ENCODE measurements at regions not wholly inside any gene's neighbourhood (a gene's known extent, or its start where the extent isn't known, plus 50 kb on each side); places are given as distances from the start of the nearest gene placed in this dataset.

DNA sequence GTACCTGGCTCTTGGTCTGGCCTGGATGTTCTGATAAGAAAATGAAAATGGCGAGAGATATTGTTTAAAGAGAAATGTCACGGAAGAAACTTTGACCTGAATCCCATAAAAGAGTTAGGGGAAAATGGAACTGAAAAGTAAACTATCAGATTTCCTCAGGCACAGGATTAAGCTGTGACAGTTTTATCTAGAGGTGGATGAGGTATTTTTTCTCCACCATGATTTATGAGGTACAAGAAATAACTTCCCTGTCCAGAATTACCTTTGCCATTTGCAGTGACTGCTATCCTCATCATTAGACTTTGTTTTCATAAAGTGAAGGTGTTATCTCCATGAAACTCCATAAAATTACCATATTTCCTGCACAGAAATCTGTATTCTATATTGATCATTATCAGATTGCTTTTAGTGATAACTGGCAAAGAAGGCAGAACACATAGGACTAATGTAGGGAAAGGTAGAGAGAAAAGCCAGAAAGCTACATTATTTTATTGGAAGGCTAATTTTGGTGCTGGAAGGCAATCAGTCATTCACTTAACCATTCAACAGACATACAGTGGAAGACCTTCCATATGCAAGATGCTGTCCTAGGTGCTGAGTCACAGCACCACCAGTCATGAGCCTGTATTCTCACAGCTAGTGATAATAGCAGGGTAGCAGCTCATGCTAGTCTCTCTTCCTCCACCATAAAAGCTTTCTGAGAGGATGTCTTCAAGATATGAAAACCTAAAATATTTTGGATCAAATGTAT, 427.3 kb upstream of the CITED2 start:
- no peak overlapping the region for H3K27ac Mint-ChIP-seq
- H3K36me3 Mint-ChIP-seq = no peaks in the 10 kb centered on the region
- H3K4me3 Mint-ChIP-seq = no peak overlapping the region
- no peaks in the 10 kb centered on the region for H3K9me3 Mint-ChIP-seq (ENCODE audit: low read depth)
- H3K4me1 Mint-ChIP-seq (ENCODE audit: low read depth) = no peaks in the 10 kb centered on the region
- H3K27me3 Mint-ChIP-seq = peaks cover 5% of the 10 kb centered on the region

DNA sequence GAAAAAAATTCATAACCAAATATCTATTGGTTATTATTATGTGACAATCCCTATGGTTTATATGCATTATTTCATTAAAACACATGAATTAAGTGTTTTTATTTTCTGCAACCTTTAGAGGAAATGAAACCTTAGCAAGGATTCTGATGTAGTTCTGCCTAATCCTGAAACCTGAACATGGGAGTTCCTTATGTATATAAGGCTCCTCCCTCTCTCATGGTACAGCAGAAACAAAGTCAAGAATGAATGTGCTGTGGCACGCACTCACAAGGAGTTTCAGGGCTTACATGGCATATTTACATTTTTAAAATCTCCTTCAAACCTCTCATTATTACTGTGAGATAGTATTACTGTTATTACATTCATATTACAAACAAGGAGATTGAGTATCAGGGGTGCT, 426.4 kb upstream of the CITED2 start:
- peaks cover 5% of the 10 kb centered on the region for H3K27me3 Mint-ChIP-seq
- no peaks in the 10 kb centered on the region for H3K36me3 Mint-ChIP-seq
- no peaks in the 10 kb centered on the region for H3K9me3 Mint-ChIP-seq (ENCODE audit: low read depth)
- H3K4me3 Mint-ChIP-seq = no peak overlapping the region
- no peaks in the 10 kb centered on the region for H3K4me1 Mint-ChIP-seq (ENCODE audit: low read depth)
- no peak overlapping the region for H3K27ac Mint-ChIP-seq

DNA sequence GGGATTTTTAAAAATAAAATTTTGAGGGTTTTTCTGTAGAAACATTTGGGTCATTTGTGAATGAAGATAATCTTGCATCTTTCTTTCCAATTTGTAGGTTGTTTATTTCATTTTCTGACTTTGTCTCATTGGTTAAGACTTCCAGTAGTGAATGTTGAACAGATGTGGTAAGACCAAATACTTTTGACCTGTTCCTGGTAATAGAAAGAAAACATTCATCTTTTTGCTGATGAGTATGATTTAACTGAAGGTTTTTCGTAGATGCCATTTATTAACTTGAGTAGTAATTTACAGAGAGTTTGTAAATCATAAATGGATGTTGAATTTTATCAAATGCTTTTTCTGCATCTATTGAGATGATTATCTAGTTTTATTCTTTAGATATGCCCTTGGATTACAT, 416.1 kb upstream of the CITED2 start:
- H3K36me3 Mint-ChIP-seq = no peaks in the 10 kb centered on the region

DNA sequence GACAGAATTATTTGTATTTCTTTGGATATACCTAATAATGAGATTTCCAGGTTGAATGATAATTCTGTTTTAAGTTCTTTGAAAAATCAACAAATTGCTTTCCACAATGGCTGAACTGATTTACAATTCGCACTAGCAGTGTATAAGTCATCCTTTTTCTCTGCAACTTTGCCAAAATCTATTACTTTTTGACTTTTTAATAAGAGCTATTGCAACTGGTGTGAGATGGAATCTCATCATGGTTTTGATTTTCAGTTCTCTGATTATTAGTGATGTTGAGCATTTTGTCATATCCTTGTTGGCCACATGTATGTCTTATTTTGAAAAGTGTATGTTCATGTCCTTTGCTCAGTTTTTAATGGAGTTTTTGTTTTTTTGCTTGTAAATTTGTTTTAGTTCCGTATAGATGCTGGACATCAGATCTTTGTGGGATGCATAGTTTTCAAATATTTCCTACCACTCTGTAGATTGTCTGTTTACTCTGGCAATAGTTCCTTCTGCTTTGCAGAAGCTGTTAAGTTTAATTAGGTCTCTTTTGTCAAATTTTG, 409.8 kb upstream of the CITED2 start:
- Mint-ChIP-seq H3K4me3 (no peak overlapping the region), H3K36me3 (no peaks in the 10 kb centered on the region)

More for the DNA sequence above, 416.1 kb upstream of the CITED2 start:
- H3K4me3 Mint-ChIP-seq = no peak overlapping the region
- peaks cover 11% of the 10 kb centered on the region for H3K9me3 Mint-ChIP-seq (ENCODE audit: low read depth)
- no peaks in the 10 kb centered on the region for H3K4me1 Mint-ChIP-seq (ENCODE audit: low read depth)
- no peak overlapping the region for H3K27ac Mint-ChIP-seq
- peaks cover 8% of the 10 kb centered on the region for H3K27me3 Mint-ChIP-seq

DNA sequence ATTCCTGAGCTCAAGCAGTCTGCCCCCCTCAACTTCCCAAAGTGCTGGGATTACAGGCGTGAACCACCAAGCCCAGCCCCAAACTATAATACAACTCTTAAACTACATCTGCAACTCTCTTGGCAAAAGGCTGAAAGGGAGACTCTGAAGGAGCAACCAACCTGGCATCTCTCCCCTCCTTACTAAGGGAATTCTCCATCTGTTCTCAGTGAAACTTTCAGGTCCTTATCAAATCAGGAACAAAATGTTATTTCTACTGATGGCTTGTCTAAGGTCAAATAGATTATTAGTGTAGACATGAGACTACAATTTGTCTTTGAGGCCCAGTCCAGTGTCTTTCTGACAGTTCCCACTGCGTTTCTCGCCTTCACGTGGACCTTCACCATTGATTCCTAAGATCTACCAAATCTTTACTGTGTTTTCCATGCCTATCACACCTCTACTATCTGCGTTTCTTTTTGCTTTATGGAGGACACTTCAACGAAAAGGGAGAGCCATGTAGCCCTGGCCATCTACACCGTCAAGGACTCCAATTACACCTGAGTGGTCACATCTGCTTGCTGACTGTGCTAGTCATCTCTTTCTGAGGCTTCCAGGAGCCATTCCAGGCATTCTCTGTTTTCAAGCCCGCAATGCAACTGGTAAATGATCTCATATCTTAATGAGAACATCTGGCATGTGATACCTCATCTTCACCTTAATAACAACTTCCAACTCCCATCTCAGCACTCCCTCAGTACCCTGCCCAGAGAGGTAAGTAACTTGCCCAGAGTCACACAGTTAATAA, 405.7 kb upstream of the CITED2 start:
- no peaks in the 10 kb centered on the region for H3K27me3 Mint-ChIP-seq
- no peaks in the 10 kb centered on the region for H3K9me3 Mint-ChIP-seq (ENCODE audit: low read depth)
- no peak overlapping the region for H3K4me3 Mint-ChIP-seq
- no peaks in the 10 kb centered on the region for H3K4me1 Mint-ChIP-seq (ENCODE audit: low read depth)
- H3K27ac Mint-ChIP-seq = no peak overlapping the region
- H3K36me3 Mint-ChIP-seq = no peaks in the 10 kb centered on the region

More for the DNA sequence above, 409.8 kb upstream of the CITED2 start:
- peaks cover 11% of the 10 kb centered on the region for H3K9me3 Mint-ChIP-seq (ENCODE audit: low read depth)
- no peaks in the 10 kb centered on the region for H3K4me1 Mint-ChIP-seq (ENCODE audit: low read depth)
- H3K27ac Mint-ChIP-seq = no peak overlapping the region
- H3K27me3 Mint-ChIP-seq = no peaks in the 10 kb centered on the region

DNA sequence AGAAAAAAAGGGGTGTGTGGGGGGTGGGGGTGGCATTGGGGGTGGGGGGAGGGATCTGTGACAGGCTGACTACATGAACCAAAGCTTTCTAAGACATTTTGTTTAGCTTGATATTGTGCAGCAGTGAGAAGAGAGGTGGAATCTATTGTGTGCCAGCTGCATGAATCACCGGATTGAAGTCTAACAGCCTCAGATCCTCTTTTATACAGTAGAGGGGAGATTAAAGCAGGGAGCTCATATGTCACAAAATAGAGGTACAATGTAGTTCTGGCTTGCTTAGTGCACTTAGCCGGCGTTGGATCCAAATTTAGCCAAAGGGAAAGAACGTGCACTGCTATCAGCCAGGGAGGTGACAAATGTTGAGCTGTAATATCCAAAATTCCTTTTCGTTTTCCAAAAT, 404.2 kb upstream of the CITED2 start:
- no peaks in the 10 kb centered on the region for H3K27me3 Mint-ChIP-seq
- H3K36me3 Mint-ChIP-seq = no peaks in the 10 kb centered on the region
- no peaks in the 10 kb centered on the region for H3K9me3 Mint-ChIP-seq (ENCODE audit: low read depth)
- no peak overlapping the region for H3K27ac Mint-ChIP-seq
- H3K4me3 Mint-ChIP-seq = no peak overlapping the region
- no peaks in the 10 kb centered on the region for H3K4me1 Mint-ChIP-seq (ENCODE audit: low read depth)

DNA sequence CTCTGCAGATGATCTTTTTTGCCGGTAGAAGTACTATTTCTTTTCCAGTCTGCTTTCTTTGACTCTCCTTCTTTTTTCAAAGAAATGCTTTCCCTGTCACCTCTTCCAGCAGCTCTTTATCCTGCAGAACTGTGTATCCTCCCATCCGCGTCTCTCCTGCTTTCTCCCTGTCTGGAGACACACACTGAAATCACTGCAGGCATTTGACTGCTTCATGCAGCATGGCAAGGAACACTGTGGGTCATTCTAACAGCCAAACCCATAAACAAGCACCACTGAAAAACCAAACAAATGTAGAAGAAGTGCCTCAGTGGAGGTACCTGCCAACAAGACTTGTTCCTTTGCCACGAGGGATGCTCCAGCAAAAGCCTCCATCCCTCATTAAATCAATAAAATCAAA, 403.7 kb upstream of the CITED2 start:
- no peak overlapping the region for H3K27ac Mint-ChIP-seq

DNA sequence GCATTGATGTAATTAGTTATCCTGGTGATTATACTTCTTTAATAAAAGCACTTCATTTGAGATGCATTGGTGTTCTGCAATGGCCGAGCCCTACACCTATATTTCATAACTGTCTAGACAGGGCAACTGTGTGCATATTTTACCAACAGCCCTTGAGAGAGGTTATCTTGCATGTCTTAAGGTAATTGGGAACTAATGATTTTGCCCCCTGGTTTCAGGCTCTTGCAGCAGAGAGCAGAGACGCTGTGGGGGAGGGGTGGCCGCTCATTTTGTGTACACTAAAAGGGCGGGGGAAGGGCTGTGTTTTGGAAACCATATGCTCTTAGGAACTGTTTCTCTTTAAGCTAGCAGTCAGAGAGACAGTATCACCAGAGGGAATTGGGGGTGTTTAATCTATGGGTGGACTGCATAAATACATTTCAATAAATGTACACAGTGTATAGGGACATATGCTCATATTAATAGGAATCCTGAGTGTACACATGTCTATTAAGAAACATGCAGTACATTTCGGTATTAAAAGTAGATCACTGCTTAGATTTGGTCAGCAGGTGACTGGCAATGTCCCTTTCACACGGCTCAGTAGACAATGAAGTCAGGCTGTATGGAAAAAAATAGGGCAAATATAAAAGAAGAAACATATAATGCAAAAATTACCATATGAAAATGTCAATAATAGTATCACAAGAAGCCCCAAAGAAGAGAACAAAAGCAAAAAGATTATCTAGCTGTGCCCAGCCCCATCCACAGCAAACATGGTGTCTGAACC, 402.9 kb upstream of the CITED2 start:
- Mint-ChIP-seq H3K36me3 (no peaks in the 10 kb centered on the region), H3K27ac (no peak overlapping the region), H3K9me3 (ENCODE audit: low read depth) (no peaks in the 10 kb centered on the region)

More for the DNA sequence above, 403.7 kb upstream of the CITED2 start:
- H3K9me3 Mint-ChIP-seq (ENCODE audit: low read depth) = no peaks in the 10 kb centered on the region
- H3K4me3 Mint-ChIP-seq = no peak overlapping the region
- H3K4me1 Mint-ChIP-seq (ENCODE audit: low read depth) = no peaks in the 10 kb centered on the region
- H3K36me3 Mint-ChIP-seq = no peaks in the 10 kb centered on the region
- H3K27me3 Mint-ChIP-seq = no peaks in the 10 kb centered on the region

DNA sequence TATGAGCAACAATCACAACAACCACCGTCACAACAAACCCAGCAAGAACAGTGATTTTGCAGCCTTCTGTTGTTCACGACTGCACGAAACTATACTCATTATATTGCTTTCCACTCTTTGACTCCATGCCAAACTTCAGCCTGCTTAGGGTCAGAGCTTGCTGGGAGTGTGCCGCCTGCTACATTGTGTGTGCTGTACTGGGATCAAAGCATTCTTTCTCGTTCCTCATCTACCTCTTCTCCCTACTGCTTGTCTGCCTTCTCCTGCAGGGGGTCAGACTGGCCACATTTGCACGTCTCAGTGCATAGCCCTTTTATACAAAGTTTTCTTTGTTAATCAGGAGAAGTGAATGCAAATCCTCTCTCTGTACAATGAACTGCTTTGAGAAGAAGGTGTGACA, 401.6 kb upstream of the CITED2 start:
- no peak overlapping the region for H3K27ac Mint-ChIP-seq
- H3K4me3 Mint-ChIP-seq = no peak overlapping the region
- H3K4me1 Mint-ChIP-seq (ENCODE audit: low read depth) = no peaks in the 10 kb centered on the region
- no peaks in the 10 kb centered on the region for H3K9me3 Mint-ChIP-seq (ENCODE audit: low read depth)
- H3K27me3 Mint-ChIP-seq = no peaks in the 10 kb centered on the region
- H3K36me3 Mint-ChIP-seq = no peaks in the 10 kb centered on the region

More for the DNA sequence above, 402.9 kb upstream of the CITED2 start:
- Mint-ChIP-seq H3K27me3 (no peaks in the 10 kb centered on the region), H3K4me1 (ENCODE audit: low read depth) (no peaks in the 10 kb centered on the region), H3K4me3 (no peak overlapping the region)

DNA sequence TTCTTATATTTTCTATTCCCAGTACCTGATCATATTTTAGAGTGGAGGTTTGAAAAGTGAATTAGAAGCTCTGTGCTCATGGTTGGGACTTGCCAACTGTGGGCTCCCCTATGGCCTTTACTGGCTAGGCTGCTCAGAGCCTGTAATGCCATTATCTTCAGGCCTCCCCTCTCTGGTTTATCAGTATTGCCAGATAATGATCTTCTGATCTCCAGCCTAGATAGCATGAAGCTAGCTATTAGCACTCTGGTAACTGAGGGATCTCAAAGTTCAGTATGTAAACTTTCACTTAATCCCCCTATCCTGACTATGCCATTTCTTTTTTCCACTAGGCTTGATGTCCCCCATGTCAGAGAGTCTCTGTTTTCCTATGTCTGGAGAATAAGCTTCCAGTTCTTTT, 393.7 kb upstream of the CITED2 start:
- Mint-ChIP-seq H3K4me3 (no peak overlapping the region), H3K4me1 (ENCODE audit: low read depth) (peaks cover 16% of the 10 kb centered on the region), H3K36me3 (no peaks in the 10 kb centered on the region), H3K27me3 (no peaks in the 10 kb centered on the region), H3K27ac (no peak overlapping the region), H3K9me3 (ENCODE audit: low read depth) (no peaks in the 10 kb centered on the region)

DNA sequence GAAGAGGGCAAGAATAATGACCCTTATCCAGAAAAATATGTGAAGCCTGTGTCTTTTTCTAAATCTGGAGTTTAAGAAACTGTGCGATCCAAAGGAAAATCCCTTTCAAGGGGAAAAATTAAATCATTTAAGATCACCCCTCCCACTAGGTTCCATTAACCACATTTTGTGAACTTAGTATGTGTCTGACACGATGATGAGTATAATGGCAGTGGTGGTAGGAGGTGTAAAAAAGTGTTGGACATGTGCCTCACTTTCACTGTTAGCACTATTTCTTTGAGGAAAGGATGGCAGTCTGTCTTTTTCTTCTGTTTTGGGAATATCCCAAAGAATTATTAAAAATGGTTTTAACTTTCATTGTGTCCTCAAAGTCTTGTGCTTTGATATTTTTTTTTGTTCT, 392.3 kb upstream of the CITED2 start:
- Mint-ChIP-seq H3K36me3 (no peaks in the 10 kb centered on the region), H3K27ac (no peak overlapping the region), H3K9me3 (ENCODE audit: low read depth) (no peaks in the 10 kb centered on the region), H3K4me3 (no peak overlapping the region), H3K4me1 (ENCODE audit: low read depth) (peaks cover 16% of the 10 kb centered on the region), H3K27me3 (no peaks in the 10 kb centered on the region)

DNA sequence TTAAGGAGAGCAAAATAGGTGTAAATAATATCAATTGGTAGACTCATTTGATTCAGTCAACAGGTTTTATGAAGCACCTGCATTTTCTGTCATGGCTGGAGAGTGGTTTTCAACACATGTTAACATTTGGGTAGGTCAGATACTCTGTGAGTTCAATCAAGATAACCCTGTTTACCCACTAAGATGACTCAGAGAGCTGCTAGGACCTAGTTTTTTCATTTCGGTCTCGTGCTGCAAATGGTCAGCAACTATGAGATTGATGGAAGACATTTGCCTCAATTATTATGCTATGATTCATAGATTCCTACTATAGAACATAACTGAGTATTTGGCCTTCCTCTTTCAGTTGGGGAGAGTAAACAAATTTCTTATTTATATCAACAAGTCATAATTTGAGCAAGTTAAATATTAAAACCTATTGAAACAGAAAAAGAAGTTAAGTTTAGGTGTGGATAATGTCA, 391.4 kb upstream of the CITED2 start:
- Mint-ChIP-seq H3K36me3 (no peaks in the 10 kb centered on the region), H3K27me3 (no peaks in the 10 kb centered on the region), H3K27ac (no peak overlapping the region), H3K4me3 (no peak overlapping the region), H3K4me1 (ENCODE audit: low read depth) (peaks cover 16% of the 10 kb centered on the region), H3K9me3 (ENCODE audit: low read depth) (no peaks in the 10 kb centered on the region)

DNA sequence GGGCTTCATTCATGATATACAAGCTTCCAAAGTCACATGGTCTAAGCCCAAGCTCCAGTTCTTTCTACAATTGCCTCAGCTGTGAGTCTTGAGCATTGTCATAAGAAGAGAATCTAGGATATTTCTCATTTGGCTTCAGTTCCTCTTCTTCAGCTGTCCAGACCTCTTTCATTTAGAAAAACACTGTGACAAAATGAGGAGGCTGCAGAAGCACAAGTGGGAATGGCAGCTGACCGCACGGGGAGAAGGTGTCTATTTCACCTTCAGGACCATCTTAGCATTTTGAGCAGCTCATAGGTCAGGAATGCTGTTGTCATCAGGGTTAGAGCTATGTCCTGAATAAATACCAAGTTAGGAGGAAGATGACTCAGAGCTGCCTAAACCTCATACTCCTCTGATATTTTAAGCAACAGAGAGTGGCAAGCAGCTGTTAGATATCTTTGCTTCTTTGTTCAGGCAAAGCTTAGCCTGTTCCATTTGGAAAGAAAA, 390.1 kb upstream of the CITED2 start:
- Mint-ChIP-seq H3K9me3 (ENCODE audit: low read depth) (no peaks in the 10 kb centered on the region), H3K4me3 (no peak overlapping the region), H3K27ac (peak overlapping the region; percentile 41), H3K4me1 (ENCODE audit: low read depth) (peaks cover 16% of the 10 kb centered on the region), H3K36me3 (no peaks in the 10 kb centered on the region), H3K27me3 (no peaks in the 10 kb centered on the region)

DNA sequence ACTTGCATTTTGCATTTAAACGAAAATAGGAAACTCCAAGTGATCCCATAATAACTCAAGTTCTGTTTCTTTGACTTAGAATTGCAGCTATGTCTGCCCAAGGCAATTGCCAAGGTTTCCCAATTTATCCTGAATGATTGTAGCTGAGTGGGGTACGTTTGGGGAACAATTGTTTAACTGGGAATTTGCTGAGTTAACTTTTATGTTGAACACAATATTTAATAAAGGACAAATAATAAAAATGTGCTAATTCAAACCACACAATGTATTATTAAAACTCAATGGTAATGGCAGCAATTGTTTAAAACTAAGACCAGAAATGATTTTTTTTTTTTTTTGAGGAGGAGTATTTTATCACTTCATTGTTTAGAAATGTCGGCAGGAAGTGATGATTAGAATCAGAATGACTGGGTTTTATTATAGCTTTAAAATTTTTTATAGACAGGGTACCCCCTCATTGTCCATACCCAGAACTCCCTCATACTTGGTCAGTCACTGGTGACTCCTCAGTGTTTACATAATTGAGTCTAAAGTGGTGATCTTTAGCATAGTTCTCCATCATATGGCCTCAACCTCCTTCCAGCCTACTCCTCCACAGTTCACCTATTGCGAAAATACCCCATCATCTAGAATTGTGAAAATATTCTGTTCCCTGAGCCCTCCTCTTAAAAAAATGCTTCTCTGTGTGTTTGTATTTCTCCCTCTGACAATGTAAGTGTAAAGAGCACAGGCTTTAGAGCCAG, 389.2 kb upstream of the CITED2 start:
- H3K4me3 Mint-ChIP-seq = no peak overlapping the region
- H3K27ac Mint-ChIP-seq = peak overlapping the region; percentile 41
- no peaks in the 10 kb centered on the region for H3K36me3 Mint-ChIP-seq
- H3K9me3 Mint-ChIP-seq (ENCODE audit: low read depth) = no peaks in the 10 kb centered on the region
- H3K27me3 Mint-ChIP-seq = no peaks in the 10 kb centered on the region
- H3K4me1 Mint-ChIP-seq (ENCODE audit: low read depth) = peaks cover 16% of the 10 kb centered on the region
